ENCODE measurements at regions not wholly inside any gene's neighbourhood (a gene's known extent, or its start where the extent isn't known, plus 50 kb on each side); places are given as distances from the start of the nearest gene placed in this dataset.

DNA sequence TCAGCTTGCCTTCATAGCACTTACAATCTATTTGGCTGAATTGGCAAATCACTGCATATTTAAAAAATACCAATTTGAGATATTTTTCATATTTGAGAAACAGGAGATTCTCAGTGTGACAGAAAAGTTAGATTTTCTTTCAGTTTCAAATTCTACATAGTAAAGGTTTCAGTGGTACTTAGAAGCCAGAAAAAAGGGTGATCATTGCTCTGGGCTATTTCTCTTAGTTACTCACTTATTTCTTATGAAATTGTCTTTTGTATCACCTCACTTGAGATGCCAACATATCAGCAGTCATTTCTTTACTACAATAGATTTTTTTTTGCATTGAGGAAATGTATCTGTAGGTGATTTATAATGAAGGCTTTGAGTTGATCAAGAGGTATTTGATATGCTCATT, 478.2 kb downstream of the GATA3 start:
- TF ChIP-seq RXRA (IDR thresholded peaks at IDR 0.05) (no peak), CTCF (IDR thresholded peaks at IDR 0.05; ENCODE audit: low read depth, low read length, missing input control) (no peak), ATF3 (IDR thresholded peaks at IDR 0.05) (no peak), TAF1 (conservative IDR thresholded peaks at IDR 0.05) (no peak), JUND (IDR thresholded peaks at IDR 0.05) (no peak), EGR1 (IDR thresholded peaks at IDR 0.05; ENCODE audit: low read depth in 2 of 2) (no peak), GABPA (IDR thresholded peaks at IDR 0.05 in 1 of 2, conservative IDR thresholded peaks at IDR 0.05 in 1 of 2) (no peak), RAD21 (IDR thresholded peaks at IDR 0.05) (no peak), SP1 (IDR thresholded peaks at IDR 0.05) (no peak), YY1 (IDR thresholded peaks at IDR 0.05) (no peak)
- TF ChIP-seq, protein P1, sequence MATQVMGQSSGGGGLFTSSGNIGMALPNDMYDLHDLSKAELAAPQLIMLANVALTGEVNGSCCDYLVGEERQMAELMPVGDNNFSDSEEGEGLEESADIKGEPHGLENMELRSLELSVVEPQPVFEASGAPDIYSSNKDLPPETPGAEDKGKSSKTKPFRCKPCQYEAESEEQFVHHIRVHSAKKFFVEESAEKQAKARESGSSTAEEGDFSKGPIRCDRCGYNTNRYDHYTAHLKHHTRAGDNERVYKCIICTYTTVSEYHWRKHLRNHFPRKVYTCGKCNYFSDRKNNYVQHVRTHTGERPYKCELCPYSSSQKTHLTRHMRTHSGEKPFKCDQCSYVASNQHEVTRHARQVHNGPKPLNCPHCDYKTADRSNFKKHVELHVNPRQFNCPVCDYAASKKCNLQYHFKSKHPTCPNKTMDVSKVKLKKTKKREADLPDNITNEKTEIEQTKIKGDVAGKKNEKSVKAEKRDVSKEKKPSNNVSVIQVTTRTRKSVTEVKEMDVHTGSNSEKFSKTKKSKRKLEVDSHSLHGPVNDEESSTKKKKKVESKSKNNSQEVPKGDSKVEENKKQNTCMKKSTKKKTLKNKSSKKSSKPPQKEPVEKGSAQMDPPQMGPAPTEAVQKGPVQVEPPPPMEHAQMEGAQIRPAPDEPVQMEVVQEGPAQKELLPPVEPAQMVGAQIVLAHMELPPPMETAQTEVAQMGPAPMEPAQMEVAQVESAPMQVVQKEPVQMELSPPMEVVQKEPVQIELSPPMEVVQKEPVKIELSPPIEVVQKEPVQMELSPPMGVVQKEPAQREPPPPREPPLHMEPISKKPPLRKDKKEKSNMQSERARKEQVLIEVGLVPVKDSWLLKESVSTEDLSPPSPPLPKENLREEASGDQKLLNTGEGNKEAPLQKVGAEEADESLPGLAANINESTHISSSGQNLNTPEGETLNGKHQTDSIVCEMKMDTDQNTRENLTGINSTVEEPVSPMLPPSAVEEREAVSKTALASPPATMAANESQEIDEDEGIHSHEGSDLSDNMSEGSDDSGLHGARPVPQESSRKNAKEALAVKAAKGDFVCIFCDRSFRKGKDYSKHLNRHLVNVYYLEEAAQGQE (IDR thresholded peaks at IDR 0.05), result no peak
- TF ChIP-seq, protein P2, sequence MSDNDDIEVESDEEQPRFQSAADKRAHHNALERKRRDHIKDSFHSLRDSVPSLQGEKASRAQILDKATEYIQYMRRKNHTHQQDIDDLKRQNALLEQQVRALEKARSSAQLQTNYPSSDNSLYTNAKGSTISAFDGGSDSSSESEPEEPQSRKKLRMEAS (IDR thresholded peaks at IDR 0.05), result no peak
